ENCODE measurements at regions not wholly inside any gene's neighbourhood (a gene's known extent, or its start where the extent isn't known, plus 50 kb on each side); places are given as distances from the start of the nearest gene placed in this dataset.

DNA sequence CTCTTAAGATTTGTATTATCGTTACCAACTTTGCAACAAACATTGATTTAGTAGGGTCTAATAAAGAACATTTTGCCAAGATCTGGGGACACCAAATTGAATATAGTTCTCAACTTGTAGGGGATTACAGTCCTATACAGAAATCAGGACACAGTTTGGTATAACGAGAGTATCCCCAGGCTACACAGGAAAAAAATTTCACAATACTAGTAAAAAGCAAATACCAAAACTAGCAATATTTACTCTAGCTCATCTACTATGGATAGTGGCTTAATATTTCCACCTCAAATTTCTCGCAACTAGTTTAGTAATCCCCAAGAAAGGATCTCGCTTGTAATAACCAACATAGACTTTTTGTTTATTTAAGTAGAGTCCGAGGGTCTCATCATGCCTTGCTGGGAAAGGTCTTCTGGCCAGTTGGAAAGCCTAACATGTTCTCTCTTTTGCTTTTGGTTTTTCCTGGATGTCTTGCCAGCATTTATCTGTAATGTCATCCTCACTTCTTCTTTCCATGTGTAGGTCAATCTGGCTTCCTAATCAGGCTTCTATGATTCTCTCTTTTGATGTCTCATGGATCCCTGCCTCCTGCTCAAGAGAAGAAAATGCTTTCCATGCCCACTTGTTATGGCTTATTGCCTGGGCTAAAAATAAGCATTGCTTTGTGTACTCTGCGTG lies 104.7 kb upstream of the KCNK2 start:
- no peak for TF ChIP-seq EZH2 (IDR thresholded peaks at IDR 0.05; ENCODE audit: borderline replicate concordance, insufficient read depth, low read depth, low read length, poor library complexity, severe bottlenecking)
- TF ChIP-seq, protein P1, sequence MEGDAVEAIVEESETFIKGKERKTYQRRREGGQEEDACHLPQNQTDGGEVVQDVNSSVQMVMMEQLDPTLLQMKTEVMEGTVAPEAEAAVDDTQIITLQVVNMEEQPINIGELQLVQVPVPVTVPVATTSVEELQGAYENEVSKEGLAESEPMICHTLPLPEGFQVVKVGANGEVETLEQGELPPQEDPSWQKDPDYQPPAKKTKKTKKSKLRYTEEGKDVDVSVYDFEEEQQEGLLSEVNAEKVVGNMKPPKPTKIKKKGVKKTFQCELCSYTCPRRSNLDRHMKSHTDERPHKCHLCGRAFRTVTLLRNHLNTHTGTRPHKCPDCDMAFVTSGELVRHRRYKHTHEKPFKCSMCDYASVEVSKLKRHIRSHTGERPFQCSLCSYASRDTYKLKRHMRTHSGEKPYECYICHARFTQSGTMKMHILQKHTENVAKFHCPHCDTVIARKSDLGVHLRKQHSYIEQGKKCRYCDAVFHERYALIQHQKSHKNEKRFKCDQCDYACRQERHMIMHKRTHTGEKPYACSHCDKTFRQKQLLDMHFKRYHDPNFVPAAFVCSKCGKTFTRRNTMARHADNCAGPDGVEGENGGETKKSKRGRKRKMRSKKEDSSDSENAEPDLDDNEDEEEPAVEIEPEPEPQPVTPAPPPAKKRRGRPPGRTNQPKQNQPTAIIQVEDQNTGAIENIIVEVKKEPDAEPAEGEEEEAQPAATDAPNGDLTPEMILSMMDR (IDR thresholded peaks at IDR 0.05): no peak
